ENCODE measurements at regions not wholly inside any gene's neighbourhood (a gene's known extent, or its start where the extent isn't known, plus 50 kb on each side); places are given as distances from the start of the nearest gene placed in this dataset.

DNA sequence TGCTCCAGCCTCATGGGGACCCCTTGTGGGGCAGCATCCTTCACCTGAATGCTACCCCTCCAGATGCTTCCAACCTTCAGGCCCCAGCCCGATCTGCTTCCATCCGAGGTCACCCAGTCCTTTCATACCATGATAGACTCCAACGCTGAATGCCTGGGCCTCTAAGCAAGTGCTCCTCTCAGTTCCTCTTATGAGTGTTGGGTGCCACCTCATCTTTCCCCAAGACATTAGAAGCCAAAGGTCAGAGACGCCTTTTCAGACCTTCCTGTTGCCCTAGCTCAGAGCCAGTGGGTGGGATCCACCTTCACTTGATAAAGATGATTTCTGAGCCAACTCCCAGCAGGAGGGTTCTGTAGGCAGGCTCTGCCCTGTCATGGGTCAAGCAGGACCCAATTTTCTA is 174.5 kb upstream of the MGAT5 start:
- no TSS peak for BruUV-seq (replicated peaks)
- SMC1A ChIA-PET (ENCODE audit: uncharacterized antibody, unreplicated experiment), result interaction anchor here (1.6 kb wide), 1 partner anchor 39 kb away, joined by 4 read pairs; no protein-coding TSS in a partner anchor

More for the DNA sequence above, 174.5 kb upstream of the MGAT5 start:
- Histone ChIP-seq H3K4me1 (ENCODE audit: control insufficient read depth, insufficient read depth, low read length) (no peaks in the 10 kb centered on the region), H3K27ac (ENCODE audit: control insufficient read depth, insufficient read depth) (no peak overlapping the region), H2AFZ (ENCODE audit: control insufficient read depth, low read depth, low read length) (no peak overlapping the region), H3K9me3 (replicated peaks; ENCODE audit: control insufficient read depth, insufficient read depth, low read length) (peaks cover 2% of the 10 kb centered on the region; the same call in 1 of the 3 replicates), H3K79me2 (ENCODE audit: control insufficient read depth, insufficient read depth, low read length) (no peaks in the 10 kb centered on the region), H3K9ac (ENCODE audit: control insufficient read depth, insufficient read depth, low read length) (no peak overlapping the region), H3K4me3 (no peak overlapping the region), H3K36me3 (ENCODE audit: control insufficient read depth in 2 of 2, insufficient read depth in 2 of 2, low read length in 1 of 2) (no peaks in the 10 kb centered on the region), H3K4me2 (ENCODE audit: control insufficient read depth, insufficient read depth) (no peak overlapping the region), H3K27me3 (replicated peaks in 1 of 2; ENCODE audit: control insufficient read depth in 2 of 2, insufficient read depth in 2 of 2, low read length in 1 of 2) (no peaks in the 10 kb centered on the region; a peak in 1 of 4 replicates), H4K20me1 (ENCODE audit: control insufficient read depth, insufficient read depth) (no peaks in the 10 kb centered on the region)
- ATAC-seq (peak; percentile 92), FAIRE-seq (no peak), DNase-seq (ENCODE audit: low read depth, low spot score) (no peak)
- in situ Hi-C loops (cut with MboI), result no loop called here
- CTCF ChIA-PET, result interaction anchor here (1.2 kb wide), 1 partner anchor 193 kb away, joined by 4 read pairs; no protein-coding TSS in a partner anchor
- TF ChIP-seq IRF4 (IDR thresholded peaks at IDR 0.05; ENCODE audit: low read depth, low read length) (peak; percentile 68), SPI1 (IDR thresholded peaks at IDR 0.05; ENCODE audit: borderline replicate concordance, insufficient read depth, low read depth, low read length) (peak; percentile 91), ESRRA (IDR thresholded peaks at IDR 0.05; ENCODE audit: low read length) (no peak), IKZF1 (conservative IDR thresholded peaks at IDR 0.05) (peak; percentile 33; the same call in 1 of the 2 replicates), RELB (IDR thresholded peaks at IDR 0.05; ENCODE audit: low read depth) (peak; percentile 20; the same call in 1 of the 2 replicates), NR2F1 (conservative IDR thresholded peaks at IDR 0.05) (peak; percentile 91), IKZF2 (IDR thresholded peaks at IDR 0.05) (peak; percentile 43 to 54; a peak in 2 of 4 replicates), DPF2 (IDR thresholded peaks at IDR 0.05) (peak; percentile 36; the same call in 1 of the 2 replicates), MTA2 (IDR thresholded peaks at IDR 0.05; ENCODE audit: low read depth) (peak; percentile 55; the same call in 1 of the 2 replicates), NR2C2 (IDR thresholded peaks at IDR 0.05; ENCODE audit: borderline replicate concordance, control insufficient read depth, insufficient read length, low read depth) (no peak), NRF1 (conservative IDR thresholded peaks at IDR 0.05; ENCODE audit: low read depth, low read length) (no peak)
- RAD21 ChIA-PET (ENCODE audit: unreplicated experiment), result interaction anchor here (1.1 to 1.8 kb wide), 3 partner anchors 38 to 164 kb away, joined by 3 to 6 read pairs (median 3); no protein-coding TSS in a partner anchor
- intact Hi-C loops (cut with micrococcal nuclease; ENCODE audit: unreplicated experiment), result no loop called here
- POLR2A ChIA-PET, result interaction anchor here (0.5 kb wide), 2 partner anchors 14 to 1185 kb away, joined by 3 to 4 read pairs; no protein-coding TSS in a partner anchor
- 8% methylated on average over 4 of the region's 4 CpGs for WGBS (ENCODE audit: insufficient coverage, insufficient replicate concordance, low lambda C conversion rate, missing lambda C conversion rate)

Data from GM12878 (cell line).